ENCODE measurements at regions not wholly inside any gene's neighbourhood (a gene's known extent, or its start where the extent isn't known, plus 50 kb on each side); places are given as distances from the start of the nearest gene placed in this dataset.
"Not testable (repeated sequence)": the region's sequence is repeated elsewhere in the genome, so short reads cannot be mapped to it uniquely, and the experiment has no call there.

DNA sequence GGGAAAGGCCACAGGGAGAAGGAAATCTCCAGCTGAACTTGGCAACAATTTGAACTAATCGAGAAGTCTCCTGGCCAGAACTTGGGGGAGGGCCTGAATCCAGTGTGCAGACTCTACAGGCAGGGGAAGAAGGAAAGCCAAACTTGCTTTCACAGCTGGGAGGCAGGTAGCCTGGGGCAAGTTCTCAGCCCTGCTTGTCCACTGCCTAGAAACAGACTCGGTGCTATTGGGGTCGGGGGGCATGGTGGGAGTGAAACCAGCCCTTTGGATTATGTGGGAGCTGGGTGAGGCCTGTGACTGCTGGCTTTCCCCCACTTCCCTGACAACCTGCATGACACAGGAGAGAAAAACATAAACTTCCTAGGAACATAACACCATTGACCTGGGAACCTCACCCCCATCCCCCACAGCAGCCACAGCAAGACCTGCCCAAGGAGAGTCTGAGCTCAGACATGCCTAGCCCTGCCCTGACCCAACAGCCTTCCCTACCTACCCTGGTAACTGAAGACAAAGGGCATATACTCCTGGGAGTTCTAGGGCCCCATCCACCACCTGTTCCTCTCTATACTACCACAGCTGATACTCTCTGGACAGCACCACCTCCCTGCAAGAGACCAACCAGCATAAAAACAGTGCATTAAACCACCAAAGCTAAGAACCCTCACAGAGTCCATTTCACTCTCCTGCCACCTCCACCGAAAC is 103.7 kb upstream of the MNS1 start:
- no peak for DNase-seq (ENCODE audit: insufficient read length, low spot score)
- no peak for TF ChIP-seq POLR2A (IDR thresholded peaks at IDR 0.05; ENCODE audit: low read depth, low read length)
- no peak for TF ChIP-seq SPI1 (IDR thresholded peaks at IDR 0.05; ENCODE audit: low read depth, low read length)
- TF ChIP-seq POLR2AphosphoS5 (IDR thresholded peaks at IDR 0.05; ENCODE audit: low read depth, low read length), result no peak
- TF ChIP-seq PAX5 (IDR thresholded peaks at IDR 0.05; ENCODE audit: insufficient read depth, low read length, severe bottlenecking), result no peak
- TF ChIP-seq TAF1 (IDR thresholded peaks at IDR 0.05; ENCODE audit: low read depth, low read length), result no peak
- TF ChIP-seq POU2F2 (IDR thresholded peaks at IDR 0.05; ENCODE audit: low read depth, low read length), result no peak
- no peak for FAIRE-seq

DNA sequence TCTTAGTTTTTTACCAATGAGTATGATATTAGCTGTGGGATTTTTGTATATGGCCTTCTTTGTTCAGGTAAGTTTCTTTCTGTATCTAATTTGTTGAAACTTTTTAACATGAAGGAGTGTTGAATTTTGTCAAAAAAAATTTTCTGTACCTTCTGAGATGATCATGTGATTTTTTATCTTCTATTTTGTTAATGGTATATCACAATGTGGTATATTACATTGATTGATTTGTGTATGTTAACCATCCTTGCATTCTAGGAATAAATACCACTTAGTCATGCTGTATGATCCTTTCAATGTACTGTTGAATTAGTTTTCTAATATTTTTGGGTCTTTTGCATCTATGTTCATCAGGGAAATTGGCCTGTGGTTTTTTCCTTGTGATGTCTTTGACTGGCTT is 92.5 kb upstream of the MNS1 start:
- TF ChIP-seq POU2F2 (IDR thresholded peaks at IDR 0.05; ENCODE audit: low read depth, low read length), result no peak
- TF ChIP-seq TAF1 (IDR thresholded peaks at IDR 0.05; ENCODE audit: low read depth, low read length), result no peak
- no peak for TF ChIP-seq SPI1 (IDR thresholded peaks at IDR 0.05; ENCODE audit: low read depth, low read length)
- no peak for TF ChIP-seq POLR2AphosphoS5 (IDR thresholded peaks at IDR 0.05; ENCODE audit: low read depth, low read length)
- no peak for TF ChIP-seq POLR2A (IDR thresholded peaks at IDR 0.05; ENCODE audit: low read depth, low read length)
- no peak for TF ChIP-seq PAX5 (IDR thresholded peaks at IDR 0.05; ENCODE audit: insufficient read depth, low read length, severe bottlenecking)
- no peak for DNase-seq (ENCODE audit: insufficient read length, low spot score)
- no peak for FAIRE-seq

DNA sequence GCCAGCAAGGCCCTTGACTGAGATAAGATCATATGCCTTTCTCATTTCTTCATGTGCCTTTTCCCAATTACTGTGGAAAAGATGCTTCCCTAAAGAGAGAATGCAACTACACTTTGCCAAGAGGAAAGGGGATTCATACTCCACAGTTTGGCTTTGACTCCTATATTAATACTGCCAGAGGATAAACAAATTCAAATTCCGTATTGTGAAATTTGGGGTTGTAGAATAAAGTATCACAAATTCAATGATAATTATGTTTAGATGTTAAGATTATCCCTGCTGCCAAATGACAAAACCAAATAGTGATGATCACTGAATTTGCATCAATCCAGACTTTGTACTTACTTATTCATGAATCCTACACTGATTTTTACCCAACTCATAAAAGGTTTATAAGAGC is 88.5 kb upstream of the MNS1 start:
- FAIRE-seq (no peak), DNase-seq (ENCODE audit: insufficient read length, low spot score) (no peak)
- TF ChIP-seq POLR2AphosphoS5 (IDR thresholded peaks at IDR 0.05; ENCODE audit: low read depth, low read length) (no peak), TAF1 (IDR thresholded peaks at IDR 0.05; ENCODE audit: low read depth, low read length) (no peak), PAX5 (IDR thresholded peaks at IDR 0.05; ENCODE audit: insufficient read depth, low read length, severe bottlenecking) (no peak), SPI1 (IDR thresholded peaks at IDR 0.05; ENCODE audit: low read depth, low read length) (no peak), POU2F2 (IDR thresholded peaks at IDR 0.05; ENCODE audit: low read depth, low read length) (no peak), POLR2A (IDR thresholded peaks at IDR 0.05; ENCODE audit: low read depth, low read length) (no peak)

DNA sequence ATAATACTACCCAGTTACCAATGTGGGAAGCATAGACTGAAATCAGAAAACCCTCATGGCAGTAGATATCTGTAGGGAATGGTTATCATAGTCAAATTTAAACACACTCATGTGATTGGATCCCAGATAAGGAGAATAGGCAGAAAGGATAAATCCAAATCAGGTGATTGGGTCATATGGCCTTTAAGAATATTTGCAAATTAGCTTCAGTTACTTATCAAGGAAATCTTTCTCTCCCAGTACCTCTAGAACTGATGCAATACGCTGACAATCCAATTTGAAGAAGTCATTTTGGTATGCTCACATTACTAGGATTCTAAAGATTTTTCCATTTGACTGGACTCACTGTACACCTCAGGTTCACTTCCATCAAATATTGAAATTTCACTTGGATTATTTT is 87.7 kb upstream of the MNS1 start:
- DNase-seq (ENCODE audit: insufficient read length, low spot score), result no peak
- peak; percentile 20 for FAIRE-seq
- TF ChIP-seq POLR2A (IDR thresholded peaks at IDR 0.05; ENCODE audit: low read depth, low read length) (no peak), TAF1 (IDR thresholded peaks at IDR 0.05; ENCODE audit: low read depth, low read length) (no peak), POLR2AphosphoS5 (IDR thresholded peaks at IDR 0.05; ENCODE audit: low read depth, low read length) (no peak), SPI1 (IDR thresholded peaks at IDR 0.05; ENCODE audit: low read depth, low read length) (no peak), POU2F2 (IDR thresholded peaks at IDR 0.05; ENCODE audit: low read depth, low read length) (no peak)

DNA sequence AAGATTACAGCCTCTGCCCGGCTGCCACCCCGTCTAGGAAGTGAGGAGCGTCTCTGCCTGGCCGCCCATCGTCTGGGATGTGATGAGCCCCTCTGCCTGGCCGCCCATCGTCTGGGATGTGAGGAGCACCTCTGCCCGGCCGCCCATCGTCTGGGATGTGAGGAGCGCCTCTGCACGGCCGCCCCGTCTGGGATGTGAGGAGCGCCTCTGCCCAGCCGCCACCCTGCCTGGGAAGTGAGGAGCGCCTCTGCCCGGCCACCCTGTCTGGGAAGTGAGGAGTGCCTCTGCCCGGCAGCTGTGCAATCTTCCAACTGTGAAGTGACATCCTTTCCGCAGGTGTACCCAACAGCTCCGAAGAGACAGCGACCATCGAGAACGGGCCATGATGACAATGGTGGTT is 75.6 kb upstream of the MNS1 start:
- DNase-seq (ENCODE audit: insufficient read length, low spot score); FAIRE-seq: not testable (repeated sequence)

DNA sequence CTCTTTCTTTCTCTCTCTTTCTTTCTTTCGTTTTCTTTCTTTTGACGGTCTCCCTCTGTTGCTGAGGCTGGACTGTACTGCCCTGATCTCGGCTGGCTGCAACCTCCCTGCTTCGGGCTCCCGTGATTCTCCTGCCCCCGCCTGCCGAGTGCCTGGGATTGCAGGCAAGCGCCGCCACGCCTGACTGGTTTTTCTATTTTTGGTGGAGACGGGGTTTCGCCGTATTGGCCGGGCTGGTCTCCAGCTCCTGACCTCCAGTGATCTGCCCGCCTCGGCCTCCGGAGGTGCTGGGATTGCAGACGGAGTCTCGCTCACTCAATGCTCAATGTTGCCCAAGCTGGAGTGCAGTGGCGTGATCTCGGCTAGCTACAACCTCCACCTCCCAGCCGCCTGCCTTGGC is 75.2 kb upstream of the MNS1 start:
- not testable (repeated sequence) for DNase-seq (ENCODE audit: insufficient read length, low spot score); FAIRE-seq

DNA sequence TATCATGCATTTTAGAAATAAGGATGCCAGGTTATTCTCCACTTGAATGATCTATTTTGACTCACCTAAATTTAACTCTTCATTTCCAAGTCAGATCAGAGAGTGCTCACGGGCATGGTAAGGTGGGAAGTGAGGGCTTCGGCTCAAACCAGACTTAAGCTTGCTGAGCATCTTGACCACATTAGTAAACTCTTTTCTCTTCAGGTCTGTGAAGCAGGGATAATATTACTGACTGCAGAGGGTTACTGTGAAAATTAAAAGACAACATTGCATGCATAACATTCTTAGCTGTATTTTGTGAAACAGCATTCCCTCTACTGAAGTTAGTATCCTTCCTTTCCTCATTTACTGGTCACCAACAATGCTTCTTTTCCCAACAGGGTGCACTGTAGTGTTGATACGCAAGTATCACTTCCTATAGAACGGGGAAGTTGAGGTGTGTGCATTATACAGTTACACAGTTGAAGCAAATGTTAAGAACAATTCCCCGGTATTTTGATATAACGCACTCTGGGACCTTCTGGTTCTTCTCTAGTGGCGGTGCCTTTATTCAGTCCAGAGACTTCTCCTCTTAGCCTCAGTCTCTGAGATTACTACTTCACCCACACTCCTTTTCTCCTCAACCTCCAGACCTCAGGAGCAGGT is 74.1 kb upstream of the MNS1 start:
- DNase-seq (ENCODE audit: insufficient read length, low spot score), result no peak
- TF ChIP-seq POLR2A (IDR thresholded peaks at IDR 0.05; ENCODE audit: low read depth, low read length) (no peak), POU2F2 (IDR thresholded peaks at IDR 0.05; ENCODE audit: low read depth, low read length) (no peak), POLR2AphosphoS5 (IDR thresholded peaks at IDR 0.05; ENCODE audit: low read depth, low read length) (no peak), TAF1 (IDR thresholded peaks at IDR 0.05; ENCODE audit: low read depth, low read length) (no peak), SPI1 (IDR thresholded peaks at IDR 0.05; ENCODE audit: low read depth, low read length) (no peak), PAX5 (IDR thresholded peaks at IDR 0.05; ENCODE audit: insufficient read depth, low read length, severe bottlenecking) (no peak)
- no peak for FAIRE-seq

DNA sequence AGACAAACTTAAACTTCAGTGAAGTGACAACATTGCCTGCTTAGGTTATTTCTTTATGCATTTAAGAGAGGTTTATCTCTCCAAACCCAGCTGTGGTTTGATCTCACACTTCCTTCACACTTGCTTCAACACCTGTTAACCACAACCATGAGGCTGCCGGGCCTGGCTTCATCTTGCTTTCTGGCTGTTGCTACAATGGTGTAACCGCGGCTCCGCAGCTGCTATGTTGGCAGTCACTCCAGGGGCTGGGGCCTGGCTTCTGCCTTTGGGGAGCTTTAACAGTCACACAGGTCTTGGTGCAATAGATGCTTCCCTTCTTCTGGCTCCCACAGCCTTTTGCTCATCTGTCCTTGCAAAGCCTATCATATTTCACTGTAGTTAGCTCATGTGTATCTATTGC is 72.9 kb upstream of the MNS1 start:
- TF ChIP-seq POU2F2 (IDR thresholded peaks at IDR 0.05; ENCODE audit: low read depth, low read length), result no peak
- TF ChIP-seq SPI1 (IDR thresholded peaks at IDR 0.05; ENCODE audit: low read depth, low read length), result no peak
- TF ChIP-seq POLR2A (IDR thresholded peaks at IDR 0.05; ENCODE audit: low read depth, low read length), result no peak
- TF ChIP-seq PAX5 (IDR thresholded peaks at IDR 0.05; ENCODE audit: insufficient read depth, low read length, severe bottlenecking), result no peak
- FAIRE-seq (no peak), DNase-seq (ENCODE audit: insufficient read length, low spot score) (no peak)

DNA sequence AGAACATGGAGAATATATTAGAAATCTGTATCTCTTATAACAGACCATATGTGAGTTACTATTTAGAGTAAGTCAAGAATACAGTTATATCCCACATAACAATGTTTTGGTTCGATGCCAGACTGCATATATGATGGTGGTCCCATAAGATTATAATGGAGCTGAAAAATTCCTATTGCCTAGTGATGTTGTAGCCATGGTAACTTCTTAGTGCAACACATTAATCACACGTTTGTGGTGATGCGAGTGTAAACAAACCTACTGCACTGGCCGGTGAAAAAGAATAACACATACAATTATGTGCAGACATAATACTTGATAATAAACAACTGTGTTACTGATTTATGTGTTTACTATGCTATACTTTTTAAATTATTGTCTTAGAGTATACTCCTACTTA is 69.8 kb upstream of the MNS1 start:
- no peak for DNase-seq (ENCODE audit: insufficient read length, low spot score)
- no peak for TF ChIP-seq SPI1 (IDR thresholded peaks at IDR 0.05; ENCODE audit: low read depth, low read length)
- no peak for TF ChIP-seq POLR2AphosphoS5 (IDR thresholded peaks at IDR 0.05; ENCODE audit: low read depth, low read length)
- no peak for TF ChIP-seq POLR2A (IDR thresholded peaks at IDR 0.05; ENCODE audit: low read depth, low read length)
- TF ChIP-seq PAX5 (IDR thresholded peaks at IDR 0.05; ENCODE audit: insufficient read depth, low read length, severe bottlenecking), result no peak
- TF ChIP-seq POU2F2 (IDR thresholded peaks at IDR 0.05; ENCODE audit: low read depth, low read length), result no peak
- TF ChIP-seq TAF1 (IDR thresholded peaks at IDR 0.05; ENCODE audit: low read depth, low read length), result no peak
- FAIRE-seq, result no peak

DNA sequence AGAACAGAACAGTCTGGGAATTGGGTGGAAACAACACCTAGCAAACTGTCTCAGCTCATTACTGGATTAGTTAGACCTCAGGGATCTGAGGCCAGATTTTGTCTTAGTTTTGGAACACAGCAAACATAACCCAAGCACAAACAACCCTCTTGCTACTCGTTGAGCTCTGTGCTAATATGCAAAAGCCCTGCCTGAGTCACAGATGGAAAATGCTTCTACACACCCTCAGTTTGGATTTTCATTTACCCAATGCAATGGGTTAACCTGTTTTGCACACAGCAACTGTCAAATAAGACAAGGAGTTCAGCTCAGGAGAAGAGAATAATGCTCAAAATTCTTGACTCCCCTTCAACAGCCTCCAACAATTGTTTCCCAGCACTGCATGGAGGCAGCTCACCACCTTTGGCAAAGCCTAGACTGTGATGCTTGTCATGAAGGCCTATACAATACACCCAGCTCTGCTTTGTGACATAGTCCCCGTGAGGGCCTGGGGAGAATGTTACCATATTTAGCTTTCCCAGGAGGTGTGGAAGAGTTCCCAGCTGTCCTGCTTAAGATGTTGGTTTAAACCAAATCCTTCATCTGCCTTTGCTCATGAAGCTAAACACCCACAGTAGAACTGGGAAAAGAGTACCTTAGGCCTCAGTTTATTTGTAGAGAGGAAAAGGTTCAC is 68.9 kb upstream of the MNS1 start:
- no peak for TF ChIP-seq PAX5 (IDR thresholded peaks at IDR 0.05; ENCODE audit: insufficient read depth, low read length, severe bottlenecking)
- TF ChIP-seq TAF1 (IDR thresholded peaks at IDR 0.05; ENCODE audit: low read depth, low read length), result no peak
- TF ChIP-seq POLR2AphosphoS5 (IDR thresholded peaks at IDR 0.05; ENCODE audit: low read depth, low read length), result no peak
- no peak for TF ChIP-seq SPI1 (IDR thresholded peaks at IDR 0.05; ENCODE audit: low read depth, low read length)
- TF ChIP-seq POU2F2 (IDR thresholded peaks at IDR 0.05; ENCODE audit: low read depth, low read length), result no peak
- TF ChIP-seq POLR2A (IDR thresholded peaks at IDR 0.05; ENCODE audit: low read depth, low read length), result no peak
- no peak for FAIRE-seq

More for the DNA sequence above, 68.9 kb upstream of the MNS1 start:
- no peak for DNase-seq (ENCODE audit: insufficient read length, low spot score)
